Mammary epithelial cell (primary cell): ENCODE measurements at regions not wholly inside any gene's neighbourhood (a gene's known extent, or its start where the extent isn't known, plus 50 kb on each side); places are given as distances from the start of the nearest gene placed in this dataset.

Experiments
- EZH2 ChIP-seq: IDR thresholded peaks from 2 replicates; pipeline ENCODE4 v1.6.1; 2012; ENCODE audit warnings: low read length, inconsistent platforms, borderline replicate concordance
- TF ChIP-seq, protein P1 (sequence below), 2 donors: IDR thresholded peaks in 1 of 2; conservative IDR thresholded peaks in 1 of 2; 2 replicates each; pipeline ENCODE4 v1.5.1; 2011 to 2012; ENCODE audit warnings: inconsistent platforms in 2 of 2, low read length in 2 of 2, mild to moderate bottlenecking in 2 of 2, control low read depth in 1 of 2, low read depth in 1 of 2; ENCODE audit not compliant: insufficient read depth in 1 of 2; ENCODE audit errors: extremely low read depth in 1 of 2

GRCh38 chr5:120152472-120152871 is 311.6 kb upstream of the PRR16 start:
- TF ChIP-seq, protein P1, sequence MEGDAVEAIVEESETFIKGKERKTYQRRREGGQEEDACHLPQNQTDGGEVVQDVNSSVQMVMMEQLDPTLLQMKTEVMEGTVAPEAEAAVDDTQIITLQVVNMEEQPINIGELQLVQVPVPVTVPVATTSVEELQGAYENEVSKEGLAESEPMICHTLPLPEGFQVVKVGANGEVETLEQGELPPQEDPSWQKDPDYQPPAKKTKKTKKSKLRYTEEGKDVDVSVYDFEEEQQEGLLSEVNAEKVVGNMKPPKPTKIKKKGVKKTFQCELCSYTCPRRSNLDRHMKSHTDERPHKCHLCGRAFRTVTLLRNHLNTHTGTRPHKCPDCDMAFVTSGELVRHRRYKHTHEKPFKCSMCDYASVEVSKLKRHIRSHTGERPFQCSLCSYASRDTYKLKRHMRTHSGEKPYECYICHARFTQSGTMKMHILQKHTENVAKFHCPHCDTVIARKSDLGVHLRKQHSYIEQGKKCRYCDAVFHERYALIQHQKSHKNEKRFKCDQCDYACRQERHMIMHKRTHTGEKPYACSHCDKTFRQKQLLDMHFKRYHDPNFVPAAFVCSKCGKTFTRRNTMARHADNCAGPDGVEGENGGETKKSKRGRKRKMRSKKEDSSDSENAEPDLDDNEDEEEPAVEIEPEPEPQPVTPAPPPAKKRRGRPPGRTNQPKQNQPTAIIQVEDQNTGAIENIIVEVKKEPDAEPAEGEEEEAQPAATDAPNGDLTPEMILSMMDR (conservative IDR thresholded peaks at IDR 0.05 in 1 of 2, IDR thresholded peaks at IDR 0.05 in 1 of 2; ENCODE audit: extremely low read depth in 1 of 2, insufficient read depth in 1 of 2, low read depth in 1 of 2, low read length in 2 of 2), result no peak
- TF ChIP-seq EZH2, result no peak
